ENCODE measurements at regions not wholly inside any gene's neighbourhood (a gene's known extent, or its start where the extent isn't known, plus 50 kb on each side); places are given as distances from the start of the nearest gene placed in this dataset.

- Histone ChIP-seq H3K27me3 (ENCODE audit: control insufficient read depth, insufficient read depth, low read length, poor library complexity, severe bottlenecking) (no peaks in the 10 kb centered on the region), H3K4me1 (ENCODE audit: control insufficient read depth, insufficient read depth, low read length) (peaks cover 18% of the 10 kb centered on the region), H3K27ac (ENCODE audit: low read depth, low read length) (no peak overlapping the region), H3K9me3 (ENCODE audit: control insufficient read depth, low read length) (no peaks in the 10 kb centered on the region), H3K36me3 (ENCODE audit: control insufficient read depth, insufficient read depth, low read length) (no peaks in the 10 kb centered on the region), H3K4me3 (ENCODE audit: low read length) (no peak overlapping the region), H3K9ac (ENCODE audit: extremely low read depth, low read length, poor library complexity, severe bottlenecking) (no peak overlapping the region)
- H3K36me3 Mint-ChIP-seq (ENCODE audit: low read depth): no peaks in the 10 kb centered on the region
- TF ChIP-seq CTCF (conservative IDR thresholded peaks at IDR 0.05): no peak
- H3K9me3 Mint-ChIP-seq: no peaks in the 10 kb centered on the region
- peaks cover 33% of the 10 kb centered on the region for H3K4me1 Mint-ChIP-seq
- no peak overlapping the region for H3K4me3 Mint-ChIP-seq
- 58 to 65% methylated on average over 3 of the region's 3 CpGs for WGBS, 2 experiments (ENCODE audit: insufficient coverage in 1 of 2, insufficient read length in 1 of 2)
- no peaks in the 10 kb centered on the region for H3K27me3 Mint-ChIP-seq (ENCODE audit: insufficient read depth)
- no peak for DNase-seq
- H3K27ac Mint-ChIP-seq: no peak overlapping the region
Measured at GRCh38 chr18:51425889-51426288, 228.4 kb upstream of the MEX3C start.

- H3K27me3 ChIP-seq (ENCODE audit: control insufficient read depth, insufficient read depth, low read length, poor library complexity, severe bottlenecking): no peaks in the 10 kb centered on the region
- Mint-ChIP-seq H3K4me3 (no peak overlapping the region), H3K9me3 (no peaks in the 10 kb centered on the region), H3K4me1 (peaks cover 25% of the 10 kb centered on the region), H3K27me3 (ENCODE audit: insufficient read depth) (no peaks in the 10 kb centered on the region), H3K36me3 (ENCODE audit: low read depth) (no peaks in the 10 kb centered on the region), H3K27ac (peak overlapping the region; percentile 41)
- no peaks in the 10 kb centered on the region for H3K9me3 ChIP-seq (ENCODE audit: control insufficient read depth, low read length)
- no peak for TF ChIP-seq CTCF (conservative IDR thresholded peaks at IDR 0.05)
- peaks cover 11% of the 10 kb centered on the region for H3K4me1 ChIP-seq (ENCODE audit: control insufficient read depth, insufficient read depth, low read length)
- peak overlapping the region; percentile 2 for H3K4me3 ChIP-seq (ENCODE audit: low read length)
- WGBS, 2 experiments (ENCODE audit: insufficient coverage in 1 of 2, insufficient read length in 1 of 2): 66 to 83% methylated on average over 1 to 2 of the region's 2 CpGs
- no peaks in the 10 kb centered on the region for H3K36me3 ChIP-seq (ENCODE audit: control insufficient read depth, insufficient read depth, low read length)
- no peak for DNase-seq
- no peak overlapping the region for H3K27ac ChIP-seq (ENCODE audit: low read depth, low read length)
- H3K9ac ChIP-seq (ENCODE audit: extremely low read depth, low read length, poor library complexity, severe bottlenecking): no peak overlapping the region
Measured at GRCh38 chr18:51426996-51427395, 229.5 kb upstream of the MEX3C start.

GRCh38 chr18:51429644-51430043, 232.2 kb upstream of the MEX3C start:
- H3K9ac ChIP-seq (ENCODE audit: extremely low read depth, low read length, poor library complexity, severe bottlenecking): no peak overlapping the region
- no peaks in the 10 kb centered on the region for H3K36me3 ChIP-seq (ENCODE audit: control insufficient read depth, insufficient read depth, low read length)
- no peak overlapping the region for H3K4me3 ChIP-seq (ENCODE audit: low read length)
- Mint-ChIP-seq H3K36me3 (ENCODE audit: low read depth) (no peaks in the 10 kb centered on the region), H3K4me3 (no peak overlapping the region), H3K4me1 (peaks cover 25% of the 10 kb centered on the region), H3K9me3 (no peaks in the 10 kb centered on the region), H3K27ac (no peak overlapping the region), H3K27me3 (ENCODE audit: insufficient read depth) (no peaks in the 10 kb centered on the region)
- no peaks in the 10 kb centered on the region for H3K9me3 ChIP-seq (ENCODE audit: control insufficient read depth, low read length)
- TF ChIP-seq CTCF (conservative IDR thresholded peaks at IDR 0.05): no peak
- DNase-seq: no peak
- H3K4me1 ChIP-seq (ENCODE audit: control insufficient read depth, insufficient read depth, low read length): peaks cover 3% of the 10 kb centered on the region
- no peak overlapping the region for H3K27ac ChIP-seq (ENCODE audit: low read depth, low read length)
- H3K27me3 ChIP-seq (ENCODE audit: control insufficient read depth, insufficient read depth, low read length, poor library complexity, severe bottlenecking): no peaks in the 10 kb centered on the region
